HG03469 (cell line): ENCODE measurements at regions not wholly inside any gene's neighbourhood (a gene's known extent, or its start where the extent isn't known, plus 50 kb on each side); places are given as distances from the start of the nearest gene placed in this dataset.

Experiments used
- ATAC-seq: cut with Tn5 transposase; IDR thresholded peaks from one replicate; pipeline ENCODE4 v1.9.1; 2021; ENCODE audit warnings: mild to moderate bottlenecking, moderate library complexity, moderate number of reproducible peaks; ENCODE audit not compliant: unreplicated experiment

GRCh38 chr1:182200025-182200812 lies 138.7 kb upstream of the ZNF648 start:
- ATAC-seq, result no peak

DNA sequence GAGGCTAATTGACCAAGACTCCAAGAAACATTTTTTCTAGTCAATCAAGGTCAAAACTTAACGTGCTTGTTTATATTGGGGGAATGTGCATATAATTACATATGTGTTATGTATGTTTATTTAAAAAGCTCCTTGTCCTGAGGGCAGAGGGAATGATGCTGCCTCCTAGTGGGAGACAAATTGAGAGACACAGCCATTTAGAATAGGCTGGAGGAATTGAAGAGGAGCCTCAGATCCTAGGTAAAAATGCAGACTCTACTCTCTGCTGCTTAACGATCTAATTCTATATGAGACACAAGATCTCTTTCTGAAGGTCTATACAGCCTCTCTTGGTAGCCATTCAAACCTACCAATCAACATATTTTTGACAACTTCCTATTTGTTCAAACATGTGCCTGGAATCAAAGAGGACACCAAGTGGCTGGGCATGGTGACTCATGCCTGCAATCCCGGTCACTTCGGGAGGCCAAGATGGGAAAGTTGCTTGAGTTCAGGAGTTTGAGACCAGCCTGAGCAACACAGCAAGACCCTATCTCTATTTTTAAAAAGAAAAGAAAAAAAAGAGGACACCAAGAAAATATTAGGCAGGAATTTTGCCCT lies 136.6 kb upstream of the ZNF648 start:
- ATAC-seq, result no peak

DNA sequence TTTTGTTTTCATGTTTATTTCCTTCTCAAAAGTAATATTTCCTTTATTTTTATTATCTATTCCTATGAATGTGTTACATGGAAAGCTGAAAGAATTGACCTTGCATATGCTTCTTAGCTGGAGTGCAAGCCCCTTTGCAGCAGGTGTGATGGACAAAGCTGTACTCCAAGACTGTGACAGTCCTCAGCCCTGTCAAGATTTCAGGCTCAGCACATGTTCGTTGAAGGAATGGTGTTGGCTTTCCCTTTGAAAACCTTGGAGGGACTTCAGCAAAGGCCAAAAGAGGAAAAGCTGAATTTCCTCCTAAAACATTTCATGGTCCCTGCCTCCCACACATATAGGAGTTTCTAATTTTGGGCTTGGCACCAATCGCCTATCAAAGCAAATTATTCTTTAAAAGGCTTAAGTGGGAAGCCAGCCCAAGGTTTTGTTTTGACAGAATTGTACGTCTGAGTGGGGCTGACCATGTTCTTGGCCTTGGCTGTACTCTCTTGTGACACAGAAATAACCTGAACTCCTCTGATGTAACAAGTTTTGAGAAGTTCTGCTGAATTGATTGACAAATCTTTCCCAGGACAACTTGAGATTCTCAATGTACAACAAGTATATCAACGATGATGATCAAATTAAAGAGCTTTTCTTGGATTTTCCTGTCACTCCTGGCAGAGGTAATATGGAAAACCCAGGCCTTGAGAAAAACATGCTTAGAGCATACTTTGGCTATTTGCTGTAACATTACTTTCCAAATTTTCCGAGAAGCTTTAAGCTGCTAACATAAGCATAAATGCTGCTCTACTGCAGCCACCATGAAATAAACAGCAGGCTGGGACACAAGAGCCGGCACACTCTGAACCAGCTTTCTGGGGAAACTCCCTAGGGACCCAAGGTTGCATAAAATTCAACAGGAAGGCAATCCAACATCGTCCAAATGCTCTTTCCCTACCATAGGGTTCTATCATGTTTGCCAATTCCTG lies 135.7 kb upstream of the ZNF648 start:
- ATAC-seq, result no peak

DNA sequence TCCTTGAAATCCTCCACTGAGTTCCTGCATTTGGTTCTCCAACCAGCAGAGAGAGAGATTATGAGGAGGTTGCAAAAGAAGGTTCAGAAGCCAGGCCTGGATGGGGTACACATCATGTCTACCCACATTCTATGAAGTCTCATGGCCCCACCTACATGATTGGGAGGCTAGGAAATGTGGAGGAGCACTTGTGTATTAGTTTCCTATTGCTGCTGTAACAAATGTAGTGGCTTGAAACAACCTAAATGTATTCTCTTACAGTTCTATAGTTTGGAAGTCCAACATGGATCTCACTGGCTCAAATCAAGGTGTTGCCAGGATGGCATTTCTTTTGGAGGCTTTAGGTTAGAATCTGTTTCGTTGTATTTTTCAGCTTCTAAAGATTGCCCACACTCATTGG lies 134.2 kb upstream of the ZNF648 start:
- no peak for ATAC-seq

DNA sequence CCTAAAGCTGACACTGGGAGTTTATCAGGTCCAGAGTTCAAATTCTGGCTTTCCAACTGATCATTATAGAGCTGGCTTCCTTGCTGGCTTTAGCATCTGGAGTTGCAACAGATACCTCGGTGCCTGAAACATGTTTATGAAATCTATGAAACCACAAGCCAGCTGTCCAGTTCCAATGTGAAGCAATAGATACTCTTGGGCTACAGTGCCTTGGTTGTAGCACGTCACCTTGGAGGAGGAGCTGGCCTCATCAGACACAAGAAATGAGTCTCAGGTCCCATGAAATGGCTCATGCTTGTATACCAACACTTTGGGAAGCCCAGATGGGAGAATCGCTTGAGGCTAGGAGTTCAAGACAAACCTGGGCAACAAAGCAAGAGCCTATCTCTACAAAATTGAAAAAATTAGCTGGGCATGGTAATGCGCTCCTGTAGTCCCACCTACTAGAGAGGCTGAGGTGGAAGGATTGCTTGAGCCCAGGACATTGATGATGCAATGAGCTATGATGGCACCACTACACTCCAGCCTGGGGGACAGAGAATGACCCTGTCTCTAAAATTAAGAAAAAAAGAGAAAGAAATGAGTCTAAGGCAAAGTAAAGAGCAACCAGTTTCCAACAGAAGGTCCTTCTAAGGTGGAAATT lies 132.5 kb upstream of the ZNF648 start:
- ATAC-seq, result no peak

GRCh38 chr1:182192966-182193365 lies 131.5 kb upstream of the ZNF648 start:
- ATAC-seq, result no peak

GRCh38 chr1:182192215-182192614 lies 130.7 kb upstream of the ZNF648 start:
- ATAC-seq, result no peak

GRCh38 chr1:182191381-182192115 lies 130.0 kb upstream of the ZNF648 start:
- ATAC-seq, result no peak

- ATAC-seq, result no peak
Observed at GRCh38 chr1:182189535-182190066, 128.1 kb upstream of the ZNF648 start.

DNA sequence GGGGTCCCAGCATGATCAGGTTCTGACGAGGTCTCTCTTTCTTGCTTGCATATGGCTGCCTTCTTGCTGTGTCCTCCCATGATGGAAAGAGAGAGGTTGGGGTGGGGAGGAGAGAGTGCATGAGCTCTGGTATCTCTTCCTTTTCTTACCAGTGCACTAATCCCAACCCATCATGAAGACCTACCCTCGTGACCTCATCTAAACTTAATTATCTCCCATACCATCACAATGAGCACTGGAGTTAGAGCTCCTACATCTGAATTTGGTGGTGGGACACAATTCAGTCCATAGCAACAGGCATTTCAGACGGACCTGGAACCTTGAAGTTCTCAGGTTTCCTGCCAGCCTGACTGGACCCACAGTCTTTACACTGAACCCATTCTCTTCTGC lies 125.2 kb upstream of the ZNF648 start:
- ATAC-seq, result no peak

DNA sequence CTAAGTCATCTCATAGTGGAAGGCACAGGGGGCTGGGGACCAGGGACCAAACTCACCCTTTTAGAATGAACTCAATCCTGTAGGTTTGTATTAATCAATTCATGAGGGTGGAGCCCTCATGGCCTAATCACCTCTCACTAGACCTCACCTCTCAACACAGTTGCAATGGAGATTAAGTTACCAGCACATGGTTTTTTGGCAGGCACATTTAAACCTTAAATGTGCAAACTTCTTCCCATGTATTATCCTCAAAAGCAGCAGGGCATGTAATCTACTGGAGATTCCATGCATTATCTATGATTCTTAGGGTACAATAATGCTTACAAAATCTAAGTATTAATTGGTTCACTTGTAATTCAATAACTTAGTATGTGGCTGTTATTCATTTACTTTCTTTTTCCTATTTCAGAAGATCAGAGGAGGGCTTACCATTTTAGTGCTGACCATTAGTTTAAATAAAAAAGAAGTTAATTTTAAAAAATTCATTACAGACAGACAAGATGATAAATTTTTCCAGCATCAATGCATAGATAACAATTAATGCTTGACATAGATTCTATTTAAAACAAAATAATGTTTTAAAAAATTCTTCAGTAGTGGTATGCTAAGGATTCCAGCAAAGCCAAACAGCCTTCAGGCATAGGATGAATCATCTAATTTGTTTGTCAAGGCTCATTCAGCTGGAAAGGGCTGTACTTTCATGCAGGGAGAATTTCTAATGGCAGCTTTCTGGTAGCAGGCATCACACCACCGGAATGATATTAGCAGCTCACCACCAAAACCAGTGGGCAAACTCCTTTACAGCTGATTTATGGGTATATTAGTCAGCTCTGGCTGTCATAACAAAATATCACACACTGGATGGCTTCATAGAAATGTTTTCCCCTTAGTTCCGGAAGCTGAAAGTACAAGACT lies 124.6 kb upstream of the ZNF648 start:
- no peak for ATAC-seq

DNA sequence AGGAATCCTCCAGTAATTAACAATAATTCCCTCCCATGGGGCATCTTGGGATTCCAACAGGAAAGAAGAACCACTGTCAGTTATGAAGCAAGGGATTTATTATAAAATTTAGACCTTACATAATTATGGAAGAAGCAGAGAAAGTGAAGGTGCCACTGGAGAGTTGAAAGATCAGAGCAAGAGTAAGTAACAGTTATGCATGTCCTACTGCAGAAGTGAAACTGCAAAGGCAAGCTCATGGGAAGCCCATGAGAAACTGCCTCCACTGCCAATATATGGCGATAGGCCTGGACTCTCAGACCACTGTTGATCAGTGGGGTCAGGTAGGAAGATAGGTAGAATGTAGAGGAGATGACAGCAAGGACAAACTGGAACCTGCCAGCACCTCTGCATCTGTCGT lies 123.6 kb upstream of the ZNF648 start:
- no peak for ATAC-seq

- no peak for ATAC-seq
Observed at GRCh38 chr1:182183606-182184005, 122.1 kb upstream of the ZNF648 start.

DNA sequence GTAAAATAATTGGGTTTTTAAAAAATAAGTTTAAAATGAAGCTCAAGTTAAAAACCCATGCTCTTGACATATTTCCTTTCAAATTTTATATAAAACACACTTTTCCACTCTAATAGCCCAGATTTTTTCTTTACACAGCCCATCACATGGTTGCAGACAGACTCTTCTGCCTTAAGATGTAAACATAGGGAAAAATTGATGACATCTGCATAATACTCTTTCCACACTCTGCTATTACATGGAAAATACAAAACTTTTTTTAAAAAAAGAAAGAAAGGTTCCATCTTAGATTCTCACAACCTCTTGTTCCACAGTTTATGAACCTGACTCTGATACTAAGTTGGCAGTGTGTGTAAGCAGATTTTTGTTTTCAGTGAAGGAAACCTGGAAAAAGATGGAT lies 120.8 kb upstream of the ZNF648 start:
- ATAC-seq, result no peak

DNA sequence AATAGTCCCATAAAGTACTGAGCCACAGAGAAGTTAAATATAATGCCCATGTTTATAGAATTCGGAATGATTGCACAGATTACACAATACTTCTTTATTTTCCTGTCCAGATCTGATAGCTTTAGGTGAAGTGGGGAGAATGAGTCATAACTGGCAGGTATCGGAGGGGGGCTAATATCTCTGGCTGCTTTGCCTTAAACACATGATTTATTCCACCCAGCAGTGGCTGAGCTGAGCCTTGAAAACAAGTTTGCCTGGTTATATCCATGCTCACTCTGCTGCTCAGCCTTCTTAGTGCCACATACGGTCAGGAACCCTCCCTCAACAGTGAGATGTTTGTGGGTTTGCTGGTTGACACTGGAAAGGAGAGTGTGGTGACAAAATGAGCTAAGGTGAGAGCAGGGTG lies 119.7 kb upstream of the ZNF648 start:
- ATAC-seq, result no peak

DNA sequence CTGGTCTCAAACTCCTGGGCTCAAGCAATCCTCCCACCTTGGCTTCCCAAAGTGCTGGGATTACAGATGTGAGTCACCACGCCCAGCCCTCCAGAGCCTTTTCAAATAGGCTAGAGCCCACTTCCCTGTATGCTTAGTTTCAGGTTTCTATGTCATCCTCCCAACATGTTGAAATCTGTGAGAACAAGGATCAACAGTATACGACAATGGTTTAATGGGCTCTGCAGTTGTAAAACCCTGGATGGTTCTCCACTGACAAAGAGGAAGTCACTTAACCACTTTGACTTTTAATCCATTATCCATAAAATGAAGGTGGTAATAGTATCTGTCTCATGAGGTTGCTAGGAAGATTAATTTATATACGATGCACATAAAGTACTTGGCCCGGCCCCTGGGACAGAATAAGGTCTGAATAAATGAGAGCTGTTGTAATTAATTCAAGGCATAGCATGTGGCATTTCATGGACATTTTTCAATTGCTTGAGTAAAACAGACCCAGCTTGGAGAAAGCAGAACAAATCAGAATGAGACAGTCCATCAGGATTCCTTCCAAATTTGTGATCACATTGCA lies 113.9 kb upstream of the ZNF648 start:
- no peak for ATAC-seq

DNA sequence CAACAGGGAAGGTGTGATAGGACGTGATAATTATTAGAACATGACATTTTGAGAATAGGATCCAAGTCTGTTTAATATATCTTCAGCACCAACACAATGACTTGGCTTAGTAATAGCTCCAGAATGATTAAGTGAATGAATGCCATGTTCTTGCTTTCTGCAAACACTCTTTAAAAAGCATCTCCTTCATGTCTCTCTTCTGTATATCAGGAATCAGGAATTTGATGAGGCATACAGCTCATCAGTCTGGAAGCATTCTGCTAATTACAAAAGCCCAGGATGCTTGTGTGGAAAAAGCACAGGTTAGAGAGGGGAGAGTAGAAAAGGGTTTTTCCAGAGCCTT lies 113.0 kb upstream of the ZNF648 start:
- no peak for ATAC-seq

GRCh38 chr1:182173808-182174512 lies 112.4 kb upstream of the ZNF648 start:
- ATAC-seq, result no peak
